ENCODE measurements at regions not wholly inside any gene's neighbourhood (a gene's known extent, or its start where the extent isn't known, plus 50 kb on each side); places are given as distances from the start of the nearest gene placed in this dataset.

DNA sequence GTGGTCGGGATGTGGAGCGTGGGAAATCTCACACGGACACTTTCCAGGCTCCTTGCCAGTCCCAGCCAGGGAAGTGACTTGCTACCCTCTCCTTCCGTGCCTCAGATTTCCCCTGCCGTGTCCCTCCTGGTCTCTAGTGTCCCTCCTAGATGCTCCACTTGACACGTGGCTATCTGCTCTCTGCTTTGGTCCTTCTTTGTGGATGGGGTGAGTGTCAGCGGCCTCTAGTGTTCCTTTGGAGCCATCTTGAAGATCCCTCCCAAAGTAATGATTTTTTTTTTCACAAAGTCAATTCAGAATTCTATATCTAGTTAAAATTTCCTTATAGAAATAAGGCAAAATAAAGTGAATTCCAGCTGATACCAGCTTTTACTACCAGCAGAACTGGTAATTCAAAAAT, 117.7 kb downstream of the MRPL36 start:
- TF ChIP-seq, protein P1, sequence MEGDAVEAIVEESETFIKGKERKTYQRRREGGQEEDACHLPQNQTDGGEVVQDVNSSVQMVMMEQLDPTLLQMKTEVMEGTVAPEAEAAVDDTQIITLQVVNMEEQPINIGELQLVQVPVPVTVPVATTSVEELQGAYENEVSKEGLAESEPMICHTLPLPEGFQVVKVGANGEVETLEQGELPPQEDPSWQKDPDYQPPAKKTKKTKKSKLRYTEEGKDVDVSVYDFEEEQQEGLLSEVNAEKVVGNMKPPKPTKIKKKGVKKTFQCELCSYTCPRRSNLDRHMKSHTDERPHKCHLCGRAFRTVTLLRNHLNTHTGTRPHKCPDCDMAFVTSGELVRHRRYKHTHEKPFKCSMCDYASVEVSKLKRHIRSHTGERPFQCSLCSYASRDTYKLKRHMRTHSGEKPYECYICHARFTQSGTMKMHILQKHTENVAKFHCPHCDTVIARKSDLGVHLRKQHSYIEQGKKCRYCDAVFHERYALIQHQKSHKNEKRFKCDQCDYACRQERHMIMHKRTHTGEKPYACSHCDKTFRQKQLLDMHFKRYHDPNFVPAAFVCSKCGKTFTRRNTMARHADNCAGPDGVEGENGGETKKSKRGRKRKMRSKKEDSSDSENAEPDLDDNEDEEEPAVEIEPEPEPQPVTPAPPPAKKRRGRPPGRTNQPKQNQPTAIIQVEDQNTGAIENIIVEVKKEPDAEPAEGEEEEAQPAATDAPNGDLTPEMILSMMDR (IDR thresholded peaks at IDR 0.05), result no peak
- TF ChIP-seq POLR2A (IDR thresholded peaks at IDR 0.05), result no peak
